22Rv1 (cell line): ENCODE measurements at regions not wholly inside any gene's neighbourhood (a gene's known extent, or its start where the extent isn't known, plus 50 kb on each side); places are given as distances from the start of the nearest gene placed in this dataset.
"Not testable (repeated sequence)": the region's sequence is repeated elsewhere in the genome, so short reads cannot be mapped to it uniquely, and the experiment has no call there.

Experiments used
- H3K27ac ChIP-seq: fragments of 450-650 bp; 2 replicates; pipeline ENCODE4 v1.5.1; 2017
- ZFX ChIP-seq: fragments of 450-650 bp; IDR thresholded peaks from 2 replicates; pipeline ENCODE4 v1.6.1; 2017; ENCODE audit warnings: antibody characterized with exemption, borderline replicate concordance
- TF ChIP-seq, protein P1 (sequence below): fragments of 450-650 bp; IDR thresholded peaks from 2 replicates; pipeline ENCODE4 v1.5.1; 2017; ENCODE audit warnings: mild to moderate bottlenecking

DNA sequence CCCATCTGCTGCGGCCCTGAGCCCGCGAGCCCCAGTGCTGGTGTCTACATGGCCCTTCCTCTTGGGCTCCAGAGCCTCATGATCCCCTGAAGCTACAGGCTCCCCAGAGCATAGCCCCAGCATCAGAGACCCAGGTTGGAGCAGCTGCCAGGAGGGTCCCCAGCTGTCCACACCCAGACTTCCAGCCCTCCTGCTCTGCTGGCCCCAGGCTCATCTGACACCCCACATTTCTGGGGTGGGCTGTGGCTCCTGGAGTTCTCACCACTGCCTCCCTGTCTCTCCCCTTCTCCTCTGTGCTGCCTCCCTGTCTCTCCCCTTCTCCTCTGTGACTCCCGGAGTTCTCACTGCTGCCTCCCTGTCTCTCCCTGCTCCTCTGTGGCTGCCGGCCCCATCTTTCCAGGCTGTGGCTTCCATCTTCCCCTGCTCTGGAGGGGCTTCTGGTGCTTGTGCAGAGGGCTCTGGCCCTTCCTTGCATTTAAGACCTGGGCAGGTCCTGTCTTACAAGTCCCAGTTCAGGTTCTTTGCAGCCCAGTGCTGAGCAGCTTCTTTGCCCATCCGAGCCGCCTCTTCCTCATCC is 108.1 kb downstream of the ERMARD start:
- no peak for TF ChIP-seq ZFX
- TF ChIP-seq, protein P1, sequence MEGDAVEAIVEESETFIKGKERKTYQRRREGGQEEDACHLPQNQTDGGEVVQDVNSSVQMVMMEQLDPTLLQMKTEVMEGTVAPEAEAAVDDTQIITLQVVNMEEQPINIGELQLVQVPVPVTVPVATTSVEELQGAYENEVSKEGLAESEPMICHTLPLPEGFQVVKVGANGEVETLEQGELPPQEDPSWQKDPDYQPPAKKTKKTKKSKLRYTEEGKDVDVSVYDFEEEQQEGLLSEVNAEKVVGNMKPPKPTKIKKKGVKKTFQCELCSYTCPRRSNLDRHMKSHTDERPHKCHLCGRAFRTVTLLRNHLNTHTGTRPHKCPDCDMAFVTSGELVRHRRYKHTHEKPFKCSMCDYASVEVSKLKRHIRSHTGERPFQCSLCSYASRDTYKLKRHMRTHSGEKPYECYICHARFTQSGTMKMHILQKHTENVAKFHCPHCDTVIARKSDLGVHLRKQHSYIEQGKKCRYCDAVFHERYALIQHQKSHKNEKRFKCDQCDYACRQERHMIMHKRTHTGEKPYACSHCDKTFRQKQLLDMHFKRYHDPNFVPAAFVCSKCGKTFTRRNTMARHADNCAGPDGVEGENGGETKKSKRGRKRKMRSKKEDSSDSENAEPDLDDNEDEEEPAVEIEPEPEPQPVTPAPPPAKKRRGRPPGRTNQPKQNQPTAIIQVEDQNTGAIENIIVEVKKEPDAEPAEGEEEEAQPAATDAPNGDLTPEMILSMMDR = no peak
- H3K27ac ChIP-seq = no peak overlapping the region

- H3K27ac ChIP-seq = no peak overlapping the region
- TF ChIP-seq, protein P1 = no peak
- TF ChIP-seq ZFX = no peak
Measured at GRCh38 chr6:169858935-169859351, 107.5 kb downstream of the ERMARD start.

GRCh38 chr6:169858293-169858934 is 107.0 kb downstream of the ERMARD start:
- H3K27ac ChIP-seq = no peak overlapping the region
- TF ChIP-seq ZFX = no peak
- TF ChIP-seq, protein P1 = no peak

- no peak for TF ChIP-seq ZFX
- no peak overlapping the region for H3K27ac ChIP-seq
Measured at GRCh38 chr6:169857343-169858292, 106.2 kb downstream of the ERMARD start.

GRCh38 chr6:169856442-169857342 is 105.3 kb downstream of the ERMARD start:
- H3K27ac ChIP-seq = not testable (repeated sequence)

- no peak for TF ChIP-seq ZFX
- TF ChIP-seq, protein P1 = no peak
- H3K27ac ChIP-seq = no peak overlapping the region
Measured at GRCh38 chr6:169854813-169855212, 103.4 kb downstream of the ERMARD start.

GRCh38 chr6:169854083-169854725 is 102.8 kb downstream of the ERMARD start:
- TF ChIP-seq, protein P1 = no peak
- TF ChIP-seq ZFX = no peak
- H3K27ac ChIP-seq = no peak overlapping the region
